Neuronal stem cell (in vitro differentiated cells): ENCODE measurements at regions not wholly inside any gene's neighbourhood (a gene's known extent, or its start where the extent isn't known, plus 50 kb on each side); places are given as distances from the start of the nearest gene placed in this dataset.

ENCODE experiments used
- DNase-seq: peaks from one replicate; pipeline ENCODE4 v3.0.0-alpha.2; 2013; ENCODE audit warnings: low spot score
- H2AFZ ChIP-seq: one replicate; pipeline ENCODE4 v1.6.1; 2013; ENCODE audit warnings: mild to moderate bottlenecking, low read length, inconsistent platforms
- H2AK5ac ChIP-seq: 2 replicates; pipeline ENCODE4 v1.6.1; 2013; ENCODE audit warnings: low read depth, mild to moderate bottlenecking, inconsistent platforms, low read length, moderate library complexity, mixed read lengths
- H2BK120ac ChIP-seq: 2 replicates; pipeline ENCODE4 v1.6.1; 2013; ENCODE audit warnings: low read depth, mild to moderate bottlenecking, inconsistent platforms, low read length, moderate library complexity, mixed read lengths
- H2BK12ac ChIP-seq: one replicate; pipeline ENCODE4 v1.6.1; 2013; ENCODE audit warnings: low read length, inconsistent platforms
- H2BK15ac ChIP-seq: 2 replicates; pipeline ENCODE4 v1.6.1; 2013; ENCODE audit warnings: mild to moderate bottlenecking, low read length, inconsistent platforms, mixed read lengths
- H2BK5ac ChIP-seq: one replicate; pipeline ENCODE4 v1.6.1; 2013; ENCODE audit warnings: inconsistent platforms, mild to moderate bottlenecking, low read length, moderate library complexity
- H3K14ac ChIP-seq: one replicate; pipeline ENCODE4 v1.6.1; 2013; ENCODE audit warnings: low read length, inconsistent platforms
- H3K18ac ChIP-seq: 2 replicates; pipeline ENCODE4 v1.6.1; 2013; ENCODE audit warnings: low read length, inconsistent platforms
- H3K23ac ChIP-seq: 2 replicates; pipeline ENCODE4 v1.6.1; 2013; ENCODE audit warnings: low read depth, mild to moderate bottlenecking, mixed read lengths, low read length, inconsistent platforms; ENCODE audit not compliant: poor library complexity
- H3K27ac ChIP-seq: replicated peaks from 3 replicates; pipeline ENCODE4 v1.5.1; 2013; ENCODE audit warnings: low read length, inconsistent platforms
- H3K27me3 ChIP-seq, 3 experiments: 2 replicates each; pipeline ENCODE4 v1.6.1; 2013; ENCODE audit warnings: low read length in 3 of 3, mild to moderate bottlenecking in 2 of 3, inconsistent platforms in 1 of 3, low read depth in 1 of 3, mixed read lengths in 1 of 3, moderate library complexity in 1 of 3; ENCODE audit not compliant: control insufficient read depth in 3 of 3, insufficient read depth in 3 of 3
- H3K36me3 ChIP-seq, 2 donors: replicated peaks in 1 of 2; 2 replicates each; pipeline ENCODE4 v1.6.1; 2013; ENCODE audit warnings: low read length in 2 of 2; ENCODE audit not compliant: control insufficient read depth in 2 of 2, insufficient read depth in 2 of 2
- H3K4ac ChIP-seq: 2 replicates; pipeline ENCODE4 v1.6.1; 2013; ENCODE audit warnings: inconsistent platforms, mild to moderate bottlenecking, low read length, moderate library complexity
- H3K4me1 ChIP-seq, 2 donors: 1 replicate in 1 of 2; 2 replicates in 1 of 2; pipeline ENCODE4 v1.6.1; 2013; ENCODE audit warnings: low read length in 2 of 2, low read depth in 1 of 2; ENCODE audit not compliant: control insufficient read depth in 2 of 2, insufficient read depth in 1 of 2
- H3K4me2 ChIP-seq: one replicate; pipeline ENCODE4 v1.6.1; 2013; ENCODE audit warnings: mild to moderate bottlenecking, low read length, inconsistent platforms; ENCODE audit not compliant: insufficient read depth, poor library complexity, severe bottlenecking
- H3K4me3 ChIP-seq, 2 donors: 2 replicates each; pipeline ENCODE4 v1.5.1; 2013; ENCODE audit warnings: low read length in 2 of 2, mild to moderate bottlenecking in 2 of 2, inconsistent platforms in 1 of 2, moderate library complexity in 1 of 2
- H3K79me1 ChIP-seq: one replicate; pipeline ENCODE4 v1.6.1; 2013; ENCODE audit warnings: low read depth, mild to moderate bottlenecking, inconsistent platforms, low read length, moderate library complexity
- H3K9ac ChIP-seq: one replicate; pipeline ENCODE4 v1.6.1; 2013; ENCODE audit warnings: mild to moderate bottlenecking, low read depth, low read length, inconsistent platforms; ENCODE audit not compliant: poor library complexity
- H3K9me3 ChIP-seq, 2 donors: replicated peaks in 1 of 2; 2 replicates each; pipeline versions ENCODE3 to v1.6.1; 2013; ENCODE audit warnings: low read length in 2 of 2, mild to moderate bottlenecking in 2 of 2, inconsistent platforms in 1 of 2, low read depth in 1 of 2, mixed read lengths in 1 of 2, moderate library complexity in 1 of 2; ENCODE audit not compliant: control insufficient read depth in 2 of 2, insufficient read depth in 1 of 2
- H4K8ac ChIP-seq: one replicate; pipeline ENCODE4 v1.6.1; 2013; ENCODE audit warnings: low read depth, mild to moderate bottlenecking, inconsistent platforms, low read length, moderate library complexity
- H4K91ac ChIP-seq: one replicate; pipeline ENCODE4 v1.6.1; 2013; ENCODE audit warnings: low read length, low read depth, mild to moderate bottlenecking, inconsistent platforms; ENCODE audit not compliant: poor library complexity
- WGBS, 2 donors: extraction: QIAGEN DNeasy Blood & Tissue Kit; methylation state at CpG; one replicate each; pipeline ENCODE4 v1.1.7; 2013; ENCODE audit warnings: missing lambda C conversion rate in 2 of 2, mixed read lengths in 1 of 2; ENCODE audit not compliant: insufficient read length in 2 of 2, insufficient replicate concordance in 1 of 2; ENCODE audit errors: extremely low coverage in 2 of 2; 5-methylcytosine and 5-hydroxymethylcytosine counted together

- H3K9ac ChIP-seq, result no peak overlapping the region
- WGBS, 2 donors, result no CpG with 5 or more reads among the region's 3 CpGs
- no peak overlapping the region for H2AK5ac ChIP-seq
- no peaks in the 10 kb centered on the region for H3K36me3 ChIP-seq
- H2AFZ ChIP-seq, result no peak overlapping the region
- H2BK15ac ChIP-seq, result no peak overlapping the region
- no peak overlapping the region for H3K4me3 ChIP-seq
- H2BK120ac ChIP-seq, result no peak overlapping the region
- no peaks in the 10 kb centered on the region for H3K79me1 ChIP-seq
- no peak overlapping the region for H4K91ac ChIP-seq
- H3K27ac ChIP-seq, result no peak overlapping the region
- no peak overlapping the region for H3K14ac ChIP-seq
- no peak overlapping the region for H2BK5ac ChIP-seq
- no peak for DNase-seq
- H3K4me1 ChIP-seq, result no peaks in the 10 kb centered on the region
- H3K4me2 ChIP-seq, result no peak overlapping the region
- H3K18ac ChIP-seq, result no peak overlapping the region
- H3K23ac ChIP-seq, result no peak overlapping the region
- no peak overlapping the region for H2BK12ac ChIP-seq
- H3K9me3 ChIP-seq, result peaks cover 0 to 14% of the 10 kb centered on the region in 2 donors
- no peak overlapping the region for H4K8ac ChIP-seq
- no peak overlapping the region for H3K4ac ChIP-seq
- H3K27me3 ChIP-seq, result no peaks in the 10 kb centered on the region
These were observed 567.2 kb downstream of the DNAJB9 start for GRCh38 chr7:109136893-109137292.

- H3K23ac ChIP-seq, result no peak overlapping the region
- H2BK120ac ChIP-seq, result no peak overlapping the region
These were observed 585.1 kb downstream of the DNAJB9 start for GRCh38 chr7:109154748-109155147.

GRCh38 chr7:109158246-109158645 is 588.6 kb downstream of the DNAJB9 start:
- H3K27ac ChIP-seq, result no peak overlapping the region
- H3K79me1 ChIP-seq, result no peaks in the 10 kb centered on the region
- no peak overlapping the region for H2BK5ac ChIP-seq
- H2BK15ac ChIP-seq, result no peak overlapping the region
- H3K23ac ChIP-seq, result no peak overlapping the region
- no peak overlapping the region for H3K4ac ChIP-seq
- no CpG with 5 or more reads among the region's 3 CpGs for WGBS, 2 donors
- H4K8ac ChIP-seq, result no peak overlapping the region
- no peak overlapping the region for H3K4me3 ChIP-seq
- DNase-seq, result no peak
- H3K27me3 ChIP-seq, result no peaks in the 10 kb centered on the region
- no peak overlapping the region for H3K14ac ChIP-seq
- H3K36me3 ChIP-seq, result no peaks in the 10 kb centered on the region
- no peak overlapping the region for H4K91ac ChIP-seq
- no peaks in the 10 kb centered on the region for H3K9me3 ChIP-seq
- H2BK120ac ChIP-seq, result no peak overlapping the region
- H3K4me1 ChIP-seq, result peaks cover 0 to 9% of the 10 kb centered on the region in 2 donors
- no peak overlapping the region for H2AK5ac ChIP-seq
- peak overlapping the region; percentile 62 for H2AFZ ChIP-seq
- H3K9ac ChIP-seq, result no peak overlapping the region
- H3K18ac ChIP-seq, result no peak overlapping the region
- H3K4me2 ChIP-seq, result no peak overlapping the region
- H2BK12ac ChIP-seq, result no peak overlapping the region

More at GRCh38 chr7:109154748-109155147, 585.1 kb downstream of the DNAJB9 start:
- Histone ChIP-seq H3K4me1 (peaks cover 0 to 7% of the 10 kb centered on the region in 2 donors), H3K4ac (no peak overlapping the region), H2BK12ac (no peak overlapping the region), H2AFZ (no peak overlapping the region), H4K8ac (no peak overlapping the region), H2BK15ac (no peak overlapping the region), H3K18ac (no peak overlapping the region), H3K27me3 (no peaks in the 10 kb centered on the region), H4K91ac (no peak overlapping the region), H3K4me3 (no peak overlapping the region), H2AK5ac (no peak overlapping the region), H3K27ac (no peak overlapping the region), H3K4me2 (no peak overlapping the region), H3K36me3 (no peaks in the 10 kb centered on the region), H3K9ac (no peak overlapping the region), H3K14ac (no peak overlapping the region), H3K9me3 (no peaks in the 10 kb centered on the region), H2BK5ac (no peak overlapping the region), H3K79me1 (no peaks in the 10 kb centered on the region)
- WGBS, 2 donors, result no CpG with 5 or more reads among the region's 2 CpGs
- no peak for DNase-seq

GRCh38 chr7:109176661-109177060 is 607.0 kb downstream of the DNAJB9 start:
- H3K9ac ChIP-seq, result no peak overlapping the region
- H3K27ac ChIP-seq, result no peak overlapping the region
- H3K36me3 ChIP-seq, result no peaks in the 10 kb centered on the region
- H4K91ac ChIP-seq, result no peak overlapping the region
- H3K4me1 ChIP-seq, result no peaks in the 10 kb centered on the region
- no peak overlapping the region for H3K14ac ChIP-seq
- no peak overlapping the region for H2AK5ac ChIP-seq
- H3K23ac ChIP-seq, result no peak overlapping the region
- H3K4ac ChIP-seq, result no peak overlapping the region
- no peak overlapping the region for H3K4me2 ChIP-seq
- no peak overlapping the region for H2AFZ ChIP-seq
- no peak overlapping the region for H2BK120ac ChIP-seq
- no peak overlapping the region for H3K4me3 ChIP-seq
- H4K8ac ChIP-seq, result no peak overlapping the region
- no peak overlapping the region for H3K18ac ChIP-seq
- no peak for DNase-seq
- H3K79me1 ChIP-seq, result no peaks in the 10 kb centered on the region
- no peaks in the 10 kb centered on the region for H3K9me3 ChIP-seq
- H2BK5ac ChIP-seq, result no peak overlapping the region
- no peaks in the 10 kb centered on the region for H3K27me3 ChIP-seq
- no peak overlapping the region for H2BK15ac ChIP-seq
- H2BK12ac ChIP-seq, result no peak overlapping the region
